Activated naive CD8-positive, alpha-beta T cell treated with anti-CD3 and anti-CD28 coated beads for 36 hours (primary cell): ENCODE measurements at regions not wholly inside any gene's neighbourhood (a gene's known extent, or its start where the extent isn't known, plus 50 kb on each side); places are given as distances from the start of the nearest gene placed in this dataset.
"Not testable (repeated sequence)": the region's sequence is repeated elsewhere in the genome, so short reads cannot be mapped to it uniquely, and the experiment has no call there.

ENCODE experiments used
- DNase-seq: peaks from one replicate; pipeline ENCODE4 v3.0.0; 2021
- H3K27ac Mint-ChIP-seq: one replicate; pipeline ENCODE4 v1.8.0; 2022; ENCODE audit warnings: mild to moderate bottlenecking, moderate library complexity, mixed read lengths
- H3K27me3 Mint-ChIP-seq: one replicate; pipeline ENCODE4 v1.8.0; 2022; ENCODE audit warnings: mild to moderate bottlenecking, mixed read lengths
- H3K36me3 Mint-ChIP-seq: one replicate; pipeline ENCODE4 v1.8.0; 2021; ENCODE audit warnings: mild to moderate bottlenecking, mixed read lengths
- H3K4me1 Mint-ChIP-seq: one replicate; pipeline ENCODE4 v1.8.0; 2021; ENCODE audit warnings: mixed read lengths
- H3K4me3 Mint-ChIP-seq: one replicate; pipeline ENCODE4 v1.8.0; 2022; ENCODE audit warnings: mild to moderate bottlenecking, moderate library complexity, mixed read lengths
- H3K9me3 Mint-ChIP-seq: one replicate; pipeline ENCODE4 v1.8.0; 2022; ENCODE audit warnings: mixed read lengths

GRCh38 chr1:19552291-19553010 is 67.1 kb upstream of the CAPZB start:
- peaks cover 12% of the 10 kb centered on the region for H3K9me3 Mint-ChIP-seq
- H3K27me3 Mint-ChIP-seq = peaks cover 2% of the 10 kb centered on the region
- H3K4me3 Mint-ChIP-seq = no peak overlapping the region
- H3K27ac Mint-ChIP-seq = no peak overlapping the region
- H3K36me3 Mint-ChIP-seq = no peaks in the 10 kb centered on the region
- no peak for DNase-seq
- H3K4me1 Mint-ChIP-seq = peaks cover 6% of the 10 kb centered on the region

- not testable (repeated sequence) for DNase-seq, H3K4me1 Mint-ChIP-seq, H3K27me3 Mint-ChIP-seq, H3K4me3 Mint-ChIP-seq, H3K36me3 Mint-ChIP-seq, H3K27ac Mint-ChIP-seq
- H3K9me3 Mint-ChIP-seq = peaks cover 12% of the 10 kb centered on the region
Observed at GRCh38 chr1:19551837-19552236, 66.5 kb upstream of the CAPZB start.

GRCh38 chr1:19550437-19550836 is 65.1 kb upstream of the CAPZB start:
- DNase-seq, H3K36me3 Mint-ChIP-seq, H3K4me1 Mint-ChIP-seq, H3K27me3 Mint-ChIP-seq, H3K27ac Mint-ChIP-seq, H3K4me3 Mint-ChIP-seq: not testable (repeated sequence)
- peaks cover 22% of the 10 kb centered on the region for H3K9me3 Mint-ChIP-seq

- no peak overlapping the region for H3K4me3 Mint-ChIP-seq
- H3K27ac Mint-ChIP-seq = no peak overlapping the region
- no peak for DNase-seq
- H3K4me1 Mint-ChIP-seq = peaks cover 5% of the 10 kb centered on the region
- no peaks in the 10 kb centered on the region for H3K36me3 Mint-ChIP-seq
- H3K27me3 Mint-ChIP-seq = peaks cover 6% of the 10 kb centered on the region
- H3K9me3 Mint-ChIP-seq = peaks cover 22% of the 10 kb centered on the region
Observed at GRCh38 chr1:19547814-19548213, 62.5 kb upstream of the CAPZB start.

- Mint-ChIP-seq H3K9me3 (peaks cover 6% of the 10 kb centered on the region), H3K36me3 (no peaks in the 10 kb centered on the region), H3K4me3 (no peak overlapping the region), H3K4me1 (peaks cover 5% of the 10 kb centered on the region), H3K27me3 (no peaks in the 10 kb centered on the region), H3K27ac (no peak overlapping the region)
- no peak for DNase-seq
Observed at GRCh38 chr1:19536519-19536918, 51.2 kb upstream of the CAPZB start.

GRCh38 chr1:19535214-19535613 is 49.9 kb upstream of the CAPZB start:
- no peak overlapping the region for H3K4me3 Mint-ChIP-seq
- no peak for DNase-seq
- no peaks in the 10 kb centered on the region for H3K36me3 Mint-ChIP-seq
- peaks cover 6% of the 10 kb centered on the region for H3K9me3 Mint-ChIP-seq
- H3K27me3 Mint-ChIP-seq = no peaks in the 10 kb centered on the region
- H3K27ac Mint-ChIP-seq = no peak overlapping the region
- H3K4me1 Mint-ChIP-seq = peaks cover 5% of the 10 kb centered on the region
